Osteocyte (in vitro differentiated cells): ENCODE measurements at regions not wholly inside any gene's neighbourhood (a gene's known extent, or its start where the extent isn't known, plus 50 kb on each side); places are given as distances from the start of the nearest gene placed in this dataset.

Experiments used
- DNase-seq: peaks from one replicate; pipeline ENCODE4 v3.0.0; 2021; ENCODE audit warnings: mixed read lengths; ENCODE audit not compliant: unreplicated experiment; ENCODE audit errors: extremely low spot score
- H3K27ac Mint-ChIP-seq: one replicate; pipeline ENCODE4 v1.8.0; 2021; ENCODE audit warnings: mild to moderate bottlenecking, mixed read lengths; ENCODE audit not compliant: unreplicated experiment
- H3K27me3 Mint-ChIP-seq: one replicate; pipeline ENCODE4 v1.8.0; 2021; ENCODE audit warnings: mixed read lengths; ENCODE audit not compliant: unreplicated experiment
- H3K36me3 Mint-ChIP-seq: one replicate; pipeline ENCODE4 v1.8.0; 2021; ENCODE audit warnings: mixed read lengths; ENCODE audit not compliant: unreplicated experiment
- H3K4me1 Mint-ChIP-seq: one replicate; pipeline ENCODE4 v1.8.0; 2021; ENCODE audit warnings: mixed read lengths; ENCODE audit not compliant: unreplicated experiment
- H3K4me3 Mint-ChIP-seq: one replicate; pipeline ENCODE4 v1.8.0; 2021; ENCODE audit warnings: mild to moderate bottlenecking, moderate library complexity, mixed read lengths; ENCODE audit not compliant: unreplicated experiment
- H3K9me3 Mint-ChIP-seq: one replicate; pipeline ENCODE4 v1.8.0; 2021; ENCODE audit warnings: mixed read lengths; ENCODE audit not compliant: unreplicated experiment
- CTCF ChIP-seq: fragments of 200-600 bp; sonication (generic); IDR thresholded peaks from 2 replicates; pipeline ENCODE4 v1.5.0; 2021; ENCODE audit warnings: antibody characterized with exemption, mild to moderate bottlenecking, moderate library complexity

GRCh38 chr16:54462771-54463170 is 176.2 kb upstream of the IRX3 start:
- no peak for TF ChIP-seq CTCF
- H3K9me3 Mint-ChIP-seq, result peaks cover 23% of the 10 kb centered on the region
- H3K4me3 Mint-ChIP-seq, result no peak overlapping the region
- peaks cover 12% of the 10 kb centered on the region for H3K27me3 Mint-ChIP-seq
- H3K4me1 Mint-ChIP-seq, result peaks cover 12% of the 10 kb centered on the region
- no peaks in the 10 kb centered on the region for H3K36me3 Mint-ChIP-seq
- no peak for DNase-seq
- no peak overlapping the region for H3K27ac Mint-ChIP-seq

DNA sequence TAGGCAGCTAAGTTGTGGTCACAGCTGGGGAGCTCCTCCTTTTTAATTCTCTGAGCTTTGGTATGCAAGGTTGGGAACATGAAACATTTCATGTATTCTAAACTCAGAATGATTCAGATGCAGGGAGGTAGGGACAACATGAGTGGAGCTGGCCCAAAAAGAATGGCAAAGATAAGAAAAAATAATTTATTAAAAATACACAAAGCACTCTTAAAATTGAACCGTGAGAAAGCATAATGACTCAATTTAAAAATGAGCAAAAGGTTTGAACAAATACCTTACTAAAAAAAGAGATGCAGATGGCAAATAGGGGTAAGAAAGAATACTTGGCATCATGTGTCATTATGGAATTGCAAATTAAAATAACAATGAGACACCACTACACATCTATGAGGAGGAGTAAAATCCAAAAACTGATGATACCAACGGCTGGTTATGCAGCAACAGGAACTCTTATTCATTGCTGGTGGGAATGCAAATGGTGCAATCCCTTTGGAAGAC is 175.6 kb upstream of the IRX3 start:
- Mint-ChIP-seq H3K27me3 (peaks cover 17% of the 10 kb centered on the region), H3K4me3 (no peak overlapping the region), H3K9me3 (peaks cover 23% of the 10 kb centered on the region), H3K27ac (no peak overlapping the region), H3K4me1 (peaks cover 12% of the 10 kb centered on the region), H3K36me3 (no peaks in the 10 kb centered on the region)
- no peak for DNase-seq
- no peak for TF ChIP-seq CTCF

- Mint-ChIP-seq H3K27ac (no peak overlapping the region), H3K36me3 (no peaks in the 10 kb centered on the region), H3K27me3 (peaks cover 23% of the 10 kb centered on the region), H3K4me3 (no peak overlapping the region), H3K9me3 (peaks cover 20% of the 10 kb centered on the region), H3K4me1 (peaks cover 12% of the 10 kb centered on the region)
- TF ChIP-seq CTCF, result no peak
- DNase-seq, result no peak
Measured at GRCh38 chr16:54460263-54460860, 173.8 kb upstream of the IRX3 start.

GRCh38 chr16:54459509-54460262 is 173.1 kb upstream of the IRX3 start:
- H3K9me3 Mint-ChIP-seq, result peaks cover 14% of the 10 kb centered on the region
- no peak overlapping the region for H3K4me3 Mint-ChIP-seq
- DNase-seq, result no peak
- H3K27me3 Mint-ChIP-seq, result peaks cover 28% of the 10 kb centered on the region
- H3K4me1 Mint-ChIP-seq, result peaks cover 12% of the 10 kb centered on the region
- H3K36me3 Mint-ChIP-seq, result no peaks in the 10 kb centered on the region
- no peak overlapping the region for H3K27ac Mint-ChIP-seq
- TF ChIP-seq CTCF, result no peak

DNA sequence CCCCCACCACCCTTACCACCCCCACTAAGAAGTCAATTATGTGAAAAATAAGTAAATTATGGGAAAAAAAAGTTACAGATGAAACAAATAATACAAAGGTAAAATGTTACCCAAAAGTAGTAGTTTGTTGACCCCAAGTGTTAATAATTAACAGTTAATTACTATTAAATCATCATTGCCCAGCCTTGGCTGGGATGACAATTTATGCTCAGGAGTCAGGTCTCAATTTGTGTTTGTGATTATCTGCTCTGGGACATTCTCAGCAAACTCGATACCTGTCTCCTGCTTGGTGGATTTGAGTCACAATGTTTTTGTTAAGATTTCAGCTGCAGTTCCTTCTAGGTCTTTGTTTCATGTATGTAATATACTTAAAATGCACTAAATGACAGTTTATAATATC is 172.3 kb upstream of the IRX3 start:
- no peak overlapping the region for H3K27ac Mint-ChIP-seq
- DNase-seq, result no peak
- peaks cover 30% of the 10 kb centered on the region for H3K27me3 Mint-ChIP-seq
- H3K36me3 Mint-ChIP-seq, result no peaks in the 10 kb centered on the region
- peaks cover 7% of the 10 kb centered on the region for H3K9me3 Mint-ChIP-seq
- H3K4me3 Mint-ChIP-seq, result no peak overlapping the region
- no peak for TF ChIP-seq CTCF
- H3K4me1 Mint-ChIP-seq, result peaks cover 12% of the 10 kb centered on the region
